ENCODE measurements at regions not wholly inside any gene's neighbourhood (a gene's known extent, or its start where the extent isn't known, plus 50 kb on each side); places are given as distances from the start of the nearest gene placed in this dataset.

GRCh38 chr5:123748239-123748638, 236.3 kb downstream of the CSNK1G3 start:
- H3K4me3 ChIP-seq (ENCODE audit: low read length) = no peak overlapping the region
- DNase-seq (ENCODE audit: low read depth, low spot score) = no peak

DNA sequence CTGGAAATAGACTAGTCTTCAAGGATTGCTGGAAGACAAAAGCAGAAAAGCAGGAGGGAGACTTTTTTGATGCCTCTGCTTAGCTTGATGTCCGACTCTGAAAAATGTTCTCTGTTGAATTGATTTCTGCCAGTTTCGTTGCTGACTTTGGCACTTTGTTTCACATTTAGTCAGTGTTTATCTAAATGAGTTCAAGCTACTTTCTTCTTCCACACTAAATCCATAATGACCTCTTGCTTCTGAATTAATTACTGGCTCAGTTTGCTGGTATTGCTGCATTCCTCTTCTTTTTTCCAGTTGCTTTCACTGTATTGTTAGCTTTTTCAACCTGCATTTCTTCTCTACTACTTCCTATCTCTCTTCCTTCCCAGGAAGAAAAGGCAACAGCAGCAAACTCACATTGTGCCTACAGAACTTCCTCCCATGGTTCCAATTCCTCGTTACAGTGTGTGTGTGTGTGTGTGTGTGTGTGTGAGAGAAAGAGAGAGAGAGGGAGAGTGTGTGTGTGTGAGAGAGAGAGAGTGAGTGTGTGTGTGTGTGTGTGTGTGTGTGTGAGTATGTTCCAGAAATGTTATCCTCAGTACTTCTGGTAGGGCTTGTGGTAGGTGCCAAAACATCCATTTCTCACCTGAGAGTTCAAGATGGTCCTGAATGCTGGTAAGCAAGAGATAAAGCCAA, 234.8 kb downstream of the CSNK1G3 start:
- DNase-seq (ENCODE audit: low read depth, low spot score) = no peak
- H3K4me3 ChIP-seq (ENCODE audit: low read length) = no peak overlapping the region

DNA sequence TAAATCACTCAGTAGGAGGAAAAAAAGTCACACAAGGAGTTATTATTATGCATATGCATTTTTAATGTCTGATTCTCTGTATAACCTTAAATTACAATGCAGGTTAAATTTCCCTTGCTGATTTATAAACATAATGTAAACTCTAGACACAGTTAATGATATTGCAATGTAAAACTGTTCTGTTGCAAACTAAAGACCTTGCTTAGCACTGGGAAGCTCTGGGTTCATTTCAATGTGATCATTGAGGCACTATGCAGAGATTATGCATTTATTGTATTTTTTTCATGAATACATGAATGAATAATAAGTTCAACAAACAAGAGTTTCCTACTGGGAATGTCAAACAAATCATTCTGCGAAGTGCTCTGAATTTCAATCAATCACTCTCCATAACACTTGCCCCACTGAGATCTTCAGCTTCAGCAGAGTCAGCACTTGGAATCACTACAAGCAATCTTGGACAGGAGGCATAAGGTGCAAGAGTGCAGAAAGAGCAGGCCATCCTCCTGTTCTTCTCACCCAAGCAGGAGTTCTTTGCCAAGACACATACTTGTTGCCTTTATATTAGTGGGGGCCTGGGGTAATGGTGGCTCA, 232.1 kb downstream of the CSNK1G3 start:
- no peak for DNase-seq (ENCODE audit: low read depth, low spot score)
- H3K4me3 ChIP-seq (ENCODE audit: low read length) = no peak overlapping the region

- no peak overlapping the region for H3K4me3 ChIP-seq (ENCODE audit: low read length)
- no peak for DNase-seq (ENCODE audit: low read depth, low spot score)
These were observed 223.4 kb downstream of the CSNK1G3 start for GRCh38 chr5:123735384-123735783.

DNA sequence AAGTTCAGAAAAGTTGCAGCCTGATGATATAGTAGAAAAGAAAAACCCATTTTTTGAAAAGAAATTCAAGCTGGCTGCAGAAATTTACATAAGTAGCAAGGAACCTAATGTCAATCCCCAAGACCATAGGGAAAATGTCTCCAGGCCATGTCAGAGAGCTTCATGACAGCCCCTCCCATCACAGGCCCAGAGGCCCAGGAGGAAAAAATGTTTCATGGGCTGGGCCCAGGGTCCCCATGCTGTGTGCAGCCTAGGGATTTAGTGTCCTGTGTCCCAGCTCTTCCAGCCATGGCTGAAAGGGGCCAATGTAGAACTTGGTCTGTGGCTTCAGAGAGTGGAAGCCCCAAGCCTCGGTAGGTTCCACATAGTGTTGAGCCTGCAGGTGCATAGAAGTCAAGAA, 220.3 kb downstream of the CSNK1G3 start:
- DNase-seq (ENCODE audit: low read depth, low spot score) = no peak
- H3K4me3 ChIP-seq (ENCODE audit: low read length) = no peak overlapping the region

DNA sequence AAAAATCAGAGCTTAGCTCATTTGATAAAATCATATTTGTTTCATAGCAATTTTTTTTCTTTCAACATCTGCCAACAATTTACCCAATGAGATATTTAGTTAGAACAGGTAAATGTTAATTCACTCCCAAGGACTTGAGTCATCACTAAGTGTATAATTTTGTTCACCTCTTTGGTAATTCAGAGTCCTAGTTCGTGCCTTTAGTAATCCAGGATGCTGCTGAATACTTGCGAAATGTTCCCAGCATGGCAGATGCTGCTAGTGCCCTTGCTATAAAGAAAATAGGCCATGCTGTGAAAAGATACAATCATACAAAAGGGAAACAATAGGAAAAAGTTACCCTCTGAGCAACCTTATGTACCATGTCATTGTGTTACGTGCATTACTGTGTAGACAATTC, 210.5 kb downstream of the CSNK1G3 start:
- H3K4me3 ChIP-seq (ENCODE audit: low read length) = no peak overlapping the region
- DNase-seq (ENCODE audit: low read depth, low spot score) = no peak

DNA sequence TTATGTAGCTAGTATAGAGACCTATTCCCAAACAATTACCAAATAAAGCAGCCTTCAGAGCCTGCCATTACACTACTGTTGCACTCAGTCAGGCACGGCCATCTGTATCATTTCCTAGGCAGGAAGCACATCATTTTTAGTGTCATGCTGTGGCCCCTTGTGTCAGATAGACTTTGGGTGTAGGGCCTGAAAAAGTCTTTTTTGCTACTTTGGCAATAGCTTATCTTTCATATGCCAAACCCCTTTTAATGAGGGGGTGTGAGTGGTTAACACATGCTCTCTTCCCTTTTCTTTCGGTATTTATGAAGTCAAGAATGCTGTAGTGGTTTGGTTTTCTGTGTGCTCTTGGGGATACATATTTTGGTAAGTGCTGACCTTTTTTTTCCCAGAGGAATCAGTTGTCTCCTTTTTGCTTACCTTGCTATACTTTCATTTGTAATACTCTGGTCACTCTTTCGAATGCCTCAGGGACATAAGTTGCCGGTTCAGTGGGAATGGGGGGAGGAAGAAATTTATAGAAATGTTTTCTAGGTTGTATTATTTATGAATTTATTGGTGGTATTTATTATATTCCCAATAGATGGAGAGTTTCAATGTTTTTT, 209.8 kb downstream of the CSNK1G3 start:
- DNase-seq (ENCODE audit: low read depth, low spot score) = no peak
- no peak overlapping the region for H3K4me3 ChIP-seq (ENCODE audit: low read length)

DNA sequence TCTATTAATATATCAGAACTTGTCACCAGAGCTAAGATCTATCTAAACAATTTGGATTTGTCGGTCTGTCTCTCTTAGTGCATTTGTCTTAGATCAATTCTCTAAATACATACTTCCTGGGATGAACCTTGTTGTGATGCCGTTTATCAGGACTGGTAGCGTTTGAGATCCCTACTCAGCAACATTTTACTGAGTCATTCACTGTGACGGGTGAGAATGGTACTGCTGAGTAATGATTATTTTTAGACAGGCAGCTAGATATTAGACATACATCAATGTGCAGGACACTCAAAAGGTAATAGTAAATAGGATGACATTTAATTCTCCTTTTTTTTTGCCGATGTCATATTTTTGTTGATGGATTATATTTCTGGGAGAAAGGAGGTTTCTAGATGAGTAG, 209.0 kb downstream of the CSNK1G3 start:
- no peak overlapping the region for H3K4me3 ChIP-seq (ENCODE audit: low read length)
- no peak for DNase-seq (ENCODE audit: low read depth, low spot score)

DNA sequence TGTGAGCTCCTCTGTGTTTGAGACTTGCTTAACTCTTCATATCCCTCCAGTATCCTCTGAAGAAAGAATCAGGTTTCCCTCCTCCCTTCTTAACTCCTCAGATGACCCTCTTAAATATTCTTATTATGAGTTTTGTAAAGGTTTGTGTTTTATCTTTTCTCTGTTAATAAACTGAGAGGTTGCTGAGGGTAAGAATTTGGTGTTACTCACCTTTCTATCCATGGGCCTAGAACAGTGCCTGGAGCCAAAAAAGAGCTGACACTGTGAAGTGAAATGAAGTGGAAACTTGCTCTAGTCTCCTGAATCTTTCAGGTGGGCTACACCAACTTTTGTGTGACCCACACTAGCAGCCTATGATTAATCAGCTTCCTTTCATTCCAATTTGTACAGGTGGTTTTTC, 208.4 kb downstream of the CSNK1G3 start:
- DNase-seq (ENCODE audit: low read depth, low spot score) = no peak

GRCh38 chr5:123719004-123719403, 207.0 kb downstream of the CSNK1G3 start:
- H3K4me3 ChIP-seq (ENCODE audit: low read length) = no peak overlapping the region
- DNase-seq (ENCODE audit: low read depth, low spot score) = no peak

More for the DNA sequence above, 208.4 kb downstream of the CSNK1G3 start:
- no peak overlapping the region for H3K4me3 ChIP-seq (ENCODE audit: low read length)

DNA sequence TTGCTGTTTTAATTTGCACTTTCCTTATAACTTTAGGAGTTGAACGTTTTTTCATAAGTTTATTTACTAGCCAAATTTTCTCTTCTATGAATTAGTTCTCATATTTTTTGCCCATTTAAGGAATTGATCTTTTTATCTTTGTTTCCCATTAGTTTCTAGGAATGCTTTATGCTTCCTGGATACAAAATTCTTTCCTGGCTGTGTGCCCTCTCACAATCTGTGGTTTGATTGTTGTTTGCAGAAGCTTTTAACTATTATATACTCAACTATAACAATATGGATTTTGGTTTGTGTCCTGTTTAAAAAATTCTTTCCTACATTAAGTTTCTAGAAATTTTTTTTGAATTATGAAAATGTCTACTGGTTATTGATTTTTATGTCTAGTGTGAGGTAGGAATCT, 206.3 kb downstream of the CSNK1G3 start:
- no peak overlapping the region for H3K4me3 ChIP-seq (ENCODE audit: low read length)
- DNase-seq (ENCODE audit: low read depth, low spot score) = no peak

- DNase-seq (ENCODE audit: low read depth, low spot score) = no peak
- no peak overlapping the region for H3K4me3 ChIP-seq (ENCODE audit: low read length)
These were observed 205.2 kb downstream of the CSNK1G3 start for GRCh38 chr5:123717139-123717538.

DNA sequence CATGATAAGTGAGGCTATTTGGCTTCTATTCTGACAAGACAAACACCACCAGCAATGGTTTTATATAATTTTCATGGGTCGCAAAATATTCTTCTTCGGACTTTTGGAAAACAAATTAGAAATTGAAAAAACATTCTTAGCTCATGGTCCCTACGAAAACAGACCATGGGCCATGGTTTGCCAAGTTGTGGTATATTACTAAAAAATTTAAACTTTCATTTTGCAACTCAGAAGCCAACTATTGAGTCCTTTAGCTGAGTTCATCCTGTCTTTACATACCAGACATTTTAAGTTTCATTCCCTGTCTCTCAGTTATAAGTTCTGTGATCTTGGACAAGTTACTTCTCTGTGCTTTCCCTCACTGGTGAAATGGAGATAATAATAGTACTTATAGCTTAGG, 198.1 kb downstream of the CSNK1G3 start:
- DNase-seq (ENCODE audit: low read depth, low spot score) = no peak
- no peak overlapping the region for H3K4me3 ChIP-seq (ENCODE audit: low read length)

DNA sequence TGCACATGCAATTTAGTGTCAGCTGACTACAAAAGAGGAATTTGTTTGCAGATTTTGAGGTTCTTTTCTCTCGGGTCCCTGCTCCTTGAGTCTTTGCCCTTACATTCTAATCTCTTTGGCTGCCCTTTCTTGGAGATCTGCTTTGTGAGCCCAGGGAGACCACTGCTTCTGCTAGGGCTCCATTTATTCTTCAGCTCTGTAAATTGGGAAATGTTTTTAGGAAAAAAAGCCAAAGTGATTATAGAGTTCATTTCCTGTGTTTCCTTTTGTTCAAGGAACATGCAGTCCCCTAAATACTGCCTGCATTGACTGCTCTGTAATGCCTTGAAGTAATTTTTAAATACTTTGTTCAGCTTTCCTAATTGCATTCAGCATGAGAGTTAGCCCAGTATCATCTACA, 197.4 kb downstream of the CSNK1G3 start:
- no peak overlapping the region for H3K4me3 ChIP-seq (ENCODE audit: low read length)
- no peak for DNase-seq (ENCODE audit: low read depth, low spot score)

- DNase-seq (ENCODE audit: low read depth, low spot score) = no peak
- H3K4me3 ChIP-seq (ENCODE audit: low read length) = no peak overlapping the region
These were observed 196.3 kb downstream of the CSNK1G3 start for GRCh38 chr5:123708074-123708806.

GRCh38 chr5:123706531-123706930, 194.6 kb downstream of the CSNK1G3 start:
- no peak overlapping the region for H3K4me3 ChIP-seq (ENCODE audit: low read length)
- DNase-seq (ENCODE audit: low read depth, low spot score) = no peak

DNA sequence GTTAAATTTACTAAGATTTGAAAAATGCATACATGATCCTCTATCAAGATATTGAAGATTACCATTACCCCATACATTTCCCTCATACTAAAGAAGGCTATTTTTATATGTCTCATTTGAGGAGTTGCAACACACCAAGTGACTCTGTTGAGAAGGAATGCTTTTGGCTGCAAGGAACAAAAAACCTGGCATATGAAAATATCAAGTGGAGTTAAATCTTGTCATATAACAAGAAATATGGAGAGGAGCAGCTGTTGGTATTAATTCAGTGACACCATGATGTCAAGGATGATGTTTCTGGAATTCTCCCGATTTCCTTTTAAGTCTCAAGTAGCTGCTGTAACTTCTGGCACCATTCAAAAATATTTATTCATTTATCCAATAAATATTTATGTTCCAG, 193.8 kb downstream of the CSNK1G3 start:
- no peak overlapping the region for H3K4me3 ChIP-seq (ENCODE audit: low read length)
- DNase-seq (ENCODE audit: low read depth, low spot score) = no peak

DNA sequence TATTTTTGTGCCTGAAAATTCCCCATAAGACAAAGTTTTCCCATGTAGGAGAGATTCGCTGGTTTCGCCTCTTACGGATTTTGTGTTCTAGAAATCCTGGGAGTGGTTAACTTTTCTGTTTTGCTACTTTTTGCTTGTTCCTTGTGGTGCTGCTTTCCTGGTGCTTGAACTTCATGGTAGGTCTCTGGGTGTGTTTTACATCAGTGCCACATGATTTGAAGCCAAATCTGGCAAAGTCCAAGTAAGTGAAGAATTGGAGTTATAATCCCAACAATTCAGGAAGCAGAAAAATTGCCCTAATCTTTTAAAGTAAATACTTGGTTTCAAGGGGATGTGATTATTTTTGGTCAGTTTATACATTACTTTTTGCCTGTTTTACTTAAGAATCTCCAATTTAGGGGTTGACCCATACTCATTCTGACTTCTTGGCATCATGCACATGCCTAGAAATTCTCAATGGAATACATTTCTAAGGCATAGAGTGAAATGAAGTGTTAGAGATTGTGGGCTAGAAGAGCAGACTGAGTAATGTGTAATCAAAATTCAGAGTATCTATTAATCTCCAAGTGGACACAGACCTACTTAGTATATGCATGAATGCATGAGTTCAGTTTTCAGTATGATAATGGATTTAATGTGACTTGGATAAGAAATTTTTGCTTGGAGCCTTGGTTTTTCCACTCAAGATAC, 189.7 kb downstream of the CSNK1G3 start:
- no peak overlapping the region for H3K4me3 ChIP-seq (ENCODE audit: low read length)
- no peak for DNase-seq (ENCODE audit: low read depth, low spot score)

- no peak for DNase-seq (ENCODE audit: low read depth, low spot score)
- H3K4me3 ChIP-seq (ENCODE audit: low read length) = no peak overlapping the region
These were observed 188.8 kb downstream of the CSNK1G3 start for GRCh38 chr5:123700624-123701287.
